Coronary artery (tissue), 2 donors: ENCODE measurements at regions not wholly inside any gene's neighbourhood (a gene's known extent, or its start where the extent isn't known, plus 50 kb on each side); places are given as distances from the start of the nearest gene placed in this dataset.

ENCODE experiments used
- DNase-seq: peaks from one replicate; pipeline ENCODE4 v3.0.0-alpha.2; 2017; ENCODE audit warnings: low spot score
- H3K27ac ChIP-seq, 2 donors: fragments of 200-600 bp; sonication (generic); one replicate each; pipeline ENCODE4 v1.5.1; 2016 to 2019
- H3K4me3 ChIP-seq: fragments of 200-600 bp; sonication (generic); 2 replicates; pipeline ENCODE4 v1.5.1; 2016; ENCODE audit warnings: mild to moderate bottlenecking, moderate library complexity
- CTCF ChIP-seq: fragments of 200-600 bp; sonication (generic); IDR thresholded peaks from one replicate; pipeline ENCODE4 v1.5.1; 2019; ENCODE audit warnings: antibody characterized with exemption

DNA sequence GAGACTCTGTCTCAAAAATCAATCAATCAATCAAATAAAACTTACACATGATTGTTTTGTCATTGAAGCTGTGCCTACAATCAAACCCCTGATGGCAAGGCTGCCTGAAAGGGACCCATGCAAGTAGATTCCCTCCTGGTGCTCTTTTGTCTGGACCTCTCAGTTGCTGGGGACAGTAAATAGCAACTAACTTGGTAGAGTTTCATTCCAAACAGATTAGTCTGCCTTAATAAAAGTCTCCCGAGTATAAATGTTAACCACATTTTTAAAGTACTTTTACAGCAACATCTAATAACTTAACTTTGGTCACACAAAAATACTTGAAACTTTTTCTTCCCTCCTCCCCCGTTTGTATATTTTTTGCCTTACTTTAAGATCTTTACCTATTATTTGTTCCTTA is 105.5 kb downstream of the FEM1C start:
- H3K27ac ChIP-seq, result no peak overlapping the region
- DNase-seq, result no peak
- no peak for TF ChIP-seq CTCF

GRCh38 chr5:115435778-115436712 is 108.5 kb downstream of the FEM1C start:
- no peak overlapping the region for H3K27ac ChIP-seq
- TF ChIP-seq CTCF, result no peak

More for the DNA sequence above, 105.5 kb downstream of the FEM1C start:
- no peak overlapping the region for H3K4me3 ChIP-seq

DNA sequence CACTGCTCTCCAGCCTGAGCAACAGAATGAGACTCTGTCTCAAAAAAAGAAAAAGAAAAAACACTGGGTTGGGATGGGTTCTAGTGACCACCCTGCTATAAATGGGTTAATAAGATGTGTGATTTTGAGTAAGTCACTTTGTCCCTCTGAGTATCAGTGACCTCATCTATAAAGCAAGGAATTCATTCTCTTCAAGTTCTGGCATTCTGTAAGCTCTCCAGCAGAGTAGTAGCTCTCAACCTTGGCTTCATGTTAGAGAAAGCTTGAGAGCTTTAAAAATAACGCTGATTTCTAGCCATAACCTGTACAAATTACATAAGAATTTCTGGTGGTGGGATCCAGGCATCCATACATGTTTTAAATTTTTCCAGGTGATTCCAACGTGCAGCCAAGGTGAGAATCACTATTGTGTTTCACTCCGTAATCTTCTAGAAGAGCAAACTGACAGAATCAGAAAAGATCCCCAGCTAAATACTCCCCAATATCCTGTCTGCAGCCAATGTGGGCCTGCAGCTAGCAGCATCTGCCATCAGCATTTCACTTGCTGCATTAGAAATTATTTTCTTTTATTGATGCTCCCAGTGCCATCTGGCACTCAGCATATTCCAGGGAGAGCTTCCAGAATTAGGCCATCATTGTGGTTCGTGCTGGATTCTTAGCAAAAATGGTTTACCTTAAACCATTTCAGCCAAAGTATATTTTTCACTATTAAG is 109.4 kb downstream of the FEM1C start:
- no peak overlapping the region for H3K27ac ChIP-seq
- H3K4me3 ChIP-seq, result no peak overlapping the region
- TF ChIP-seq CTCF, result no peak
- no peak for DNase-seq

More at GRCh38 chr5:115435778-115436712, 108.5 kb downstream of the FEM1C start:
- DNase-seq, result no peak
- no peak overlapping the region for H3K4me3 ChIP-seq

DNA sequence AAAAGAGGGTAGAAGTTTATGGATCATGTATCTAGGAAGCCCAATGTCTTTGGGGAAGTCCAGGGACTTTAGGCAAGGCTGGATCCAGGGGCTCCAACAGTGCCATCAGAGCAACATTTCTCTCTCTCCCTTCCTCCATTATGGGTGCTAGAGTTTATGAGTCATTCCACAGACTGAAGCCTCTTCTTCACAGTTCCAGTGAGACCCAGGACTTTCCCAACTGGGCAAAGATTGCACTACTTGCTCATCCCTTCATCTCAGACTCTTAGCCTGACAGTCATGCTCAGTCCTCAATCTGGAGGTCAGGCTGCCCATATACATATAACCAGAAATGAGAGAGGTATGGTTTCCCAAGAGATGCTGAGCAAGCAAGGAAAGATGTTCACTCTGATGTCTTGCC is 110.7 kb downstream of the FEM1C start:
- H3K27ac ChIP-seq, result no peak overlapping the region
- H3K4me3 ChIP-seq, result no peak overlapping the region
- TF ChIP-seq CTCF, result no peak
- no peak for DNase-seq

DNA sequence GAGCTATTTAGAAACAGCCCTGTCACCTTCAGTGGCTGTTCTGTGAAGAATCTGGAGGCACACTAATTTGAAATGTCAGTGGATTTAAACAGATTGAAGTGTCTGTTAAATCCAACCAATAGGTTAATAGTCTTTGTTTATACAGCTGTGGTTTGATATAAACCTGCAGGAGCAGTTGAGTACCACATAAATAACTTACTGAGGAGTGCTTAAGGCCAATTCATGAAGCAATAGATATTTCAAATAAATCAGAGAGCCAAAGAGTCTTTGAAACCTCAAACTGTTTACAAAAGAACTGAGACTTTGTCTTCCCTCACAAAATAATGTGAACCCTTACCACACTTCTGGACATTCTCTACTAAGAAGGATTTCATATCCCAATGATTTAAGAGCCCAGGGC is 111.9 kb downstream of the FEM1C start:
- H3K27ac ChIP-seq, result no peak overlapping the region
- no peak overlapping the region for H3K4me3 ChIP-seq
- DNase-seq, result no peak
- no peak for TF ChIP-seq CTCF

DNA sequence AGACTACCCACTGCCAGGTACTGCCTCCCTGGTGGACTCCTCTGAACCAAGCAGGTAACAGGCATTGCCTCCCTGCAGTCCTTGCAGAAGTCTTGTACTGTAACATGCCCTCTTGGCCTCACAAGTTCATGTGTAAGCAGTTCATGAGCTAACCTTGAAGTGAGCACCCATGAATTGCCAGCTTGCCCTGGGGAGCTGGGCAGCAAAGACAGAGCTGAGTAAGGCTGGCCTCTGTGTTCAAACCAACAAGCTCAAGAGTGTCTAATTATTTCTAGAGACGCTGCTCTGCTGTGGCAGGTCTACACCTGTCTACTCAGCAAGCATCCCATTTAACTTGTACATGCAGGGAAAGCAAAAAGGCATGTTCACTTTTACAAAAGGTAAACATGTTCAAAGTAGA is 113.5 kb downstream of the FEM1C start:
- no peak for TF ChIP-seq CTCF

More for the DNA sequence above, 113.5 kb downstream of the FEM1C start:
- no peak for DNase-seq
- Histone ChIP-seq H3K4me3 (no peak overlapping the region), H3K27ac (no peak overlapping the region)
